ENCODE measurements at regions not wholly inside any gene's neighbourhood (a gene's known extent, or its start where the extent isn't known, plus 50 kb on each side); places are given as distances from the start of the nearest gene placed in this dataset.

DNA sequence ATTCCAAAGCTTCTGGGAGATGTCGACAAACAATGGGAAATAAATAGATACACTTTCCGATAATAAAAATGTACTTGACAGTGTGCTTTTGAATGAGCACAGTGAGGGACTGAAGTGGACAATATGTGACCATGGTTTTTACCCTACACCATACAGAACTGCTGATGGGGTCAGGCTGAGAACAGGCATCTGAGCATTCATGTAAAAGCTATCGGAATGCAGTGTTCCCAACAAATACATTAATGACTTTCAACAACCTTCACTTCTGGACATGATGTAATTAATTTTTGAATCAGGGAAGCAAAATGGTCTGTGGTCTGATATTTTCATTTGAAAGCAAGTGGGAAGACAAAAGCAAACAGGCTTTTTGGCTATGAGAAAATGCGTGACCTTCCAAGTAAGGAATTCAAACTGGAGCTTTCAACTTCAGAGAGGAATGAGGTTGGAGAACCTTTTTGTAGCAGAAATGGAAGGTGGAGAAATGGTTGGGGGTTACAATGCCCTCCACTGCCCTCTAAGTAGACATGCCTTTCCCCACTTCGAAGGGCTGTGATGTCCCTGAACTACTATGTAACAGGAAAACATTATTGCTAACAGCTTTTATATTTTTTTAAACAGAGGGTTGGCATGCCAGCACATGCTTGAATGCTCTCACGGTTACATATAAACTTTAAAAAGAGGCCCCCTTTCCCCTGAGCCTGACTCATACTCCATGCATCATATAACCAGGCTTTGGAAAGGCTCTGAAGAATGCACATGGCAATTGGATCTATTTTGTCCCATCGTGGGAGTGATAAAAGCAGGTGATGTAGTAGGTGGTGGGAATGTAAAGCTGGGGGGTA is 203.5 kb upstream of the CITED2 start:
- Histone ChIP-seq H3K4me3 (ENCODE audit: low read length) (no peak overlapping the region), H3K4me1 (ENCODE audit: control insufficient read depth, insufficient read depth, low read length) (peaks cover 24% of the 10 kb centered on the region), H3K27me3 (ENCODE audit: control insufficient read depth, insufficient read depth, low read length) (no peaks in the 10 kb centered on the region), H3K9me3 (replicated peaks; ENCODE audit: low read length) (no peaks in the 10 kb centered on the region), H3K4me2 (ENCODE audit: low read length) (peak overlapping the region; percentile 32), H3K36me3 (ENCODE audit: insufficient read depth, low read length) (no peaks in the 10 kb centered on the region), H3K9ac (ENCODE audit: low read depth, low read length) (peak overlapping the region; percentile 71)

- Histone ChIP-seq H3K4me2 (ENCODE audit: low read length) (peak overlapping the region; percentile 32), H3K9ac (ENCODE audit: low read depth, low read length) (peak overlapping the region; percentile 71), H3K36me3 (ENCODE audit: insufficient read depth, low read length) (no peaks in the 10 kb centered on the region), H3K4me3 (ENCODE audit: low read length) (no peak overlapping the region), H3K27me3 (ENCODE audit: control insufficient read depth, insufficient read depth, low read length) (no peaks in the 10 kb centered on the region), H3K9me3 (replicated peaks; ENCODE audit: low read length) (no peaks in the 10 kb centered on the region), H3K4me1 (ENCODE audit: control insufficient read depth, insufficient read depth, low read length) (peaks cover 21% of the 10 kb centered on the region)
Measured at GRCh38 chr6:139577124-139577762, 202.8 kb upstream of the CITED2 start.

DNA sequence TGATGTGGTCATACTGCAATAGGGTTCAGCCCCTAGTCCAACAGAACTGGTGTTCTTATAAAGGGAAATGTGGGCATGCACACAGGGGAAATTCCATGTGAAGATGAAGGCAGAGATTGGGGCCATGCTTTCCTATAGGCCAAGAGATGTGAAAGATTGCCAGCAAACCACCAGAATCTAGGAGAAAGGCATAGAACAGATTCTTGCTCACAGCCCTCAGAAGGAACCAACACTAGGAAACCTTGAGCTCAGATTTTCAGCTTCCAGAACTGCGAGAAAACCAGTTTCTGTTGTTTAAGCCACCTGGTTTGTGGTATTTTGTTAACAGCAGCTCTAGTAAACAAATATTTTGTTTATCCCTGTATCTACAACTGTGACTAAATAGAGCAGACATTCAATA is 197.6 kb upstream of the CITED2 start:
- H3K4me3 ChIP-seq (ENCODE audit: low read length): no peak overlapping the region
- H3K9me3 ChIP-seq (replicated peaks; ENCODE audit: low read length): no peaks in the 10 kb centered on the region
- no peaks in the 10 kb centered on the region for H3K36me3 ChIP-seq (ENCODE audit: insufficient read depth, low read length)
- H3K4me2 ChIP-seq (ENCODE audit: low read length): no peak overlapping the region
- H3K27me3 ChIP-seq (ENCODE audit: control insufficient read depth, insufficient read depth, low read length): no peaks in the 10 kb centered on the region
- H3K9ac ChIP-seq (ENCODE audit: low read depth, low read length): no peak overlapping the region
- peaks cover 35% of the 10 kb centered on the region for H3K4me1 ChIP-seq (ENCODE audit: control insufficient read depth, insufficient read depth, low read length)

DNA sequence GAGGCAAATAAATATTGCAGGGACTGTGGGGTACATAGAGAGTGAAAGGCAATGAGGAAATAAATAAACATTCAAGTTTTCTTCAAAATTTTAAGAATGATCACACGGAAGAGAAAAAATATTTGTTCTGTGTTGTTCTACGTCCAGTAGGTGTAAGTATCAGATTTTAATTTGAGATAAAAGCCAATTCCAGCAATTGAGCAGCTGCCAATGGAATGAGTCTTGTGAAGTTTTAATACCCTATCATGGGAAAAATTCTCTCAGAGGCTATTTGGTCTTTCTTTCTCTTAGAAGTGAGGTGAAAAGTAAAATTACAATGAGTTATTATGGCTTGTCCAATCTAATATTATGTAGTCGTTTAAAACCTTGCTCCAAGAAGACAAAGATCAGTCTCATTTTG is 195.7 kb upstream of the CITED2 start:
- Histone ChIP-seq H3K9me3 (replicated peaks; ENCODE audit: low read length) (no peaks in the 10 kb centered on the region), H3K4me1 (ENCODE audit: control insufficient read depth, insufficient read depth, low read length) (peaks cover 35% of the 10 kb centered on the region), H3K36me3 (ENCODE audit: insufficient read depth, low read length) (no peaks in the 10 kb centered on the region), H3K27me3 (ENCODE audit: control insufficient read depth, insufficient read depth, low read length) (no peaks in the 10 kb centered on the region), H3K9ac (ENCODE audit: low read depth, low read length) (peak overlapping the region; percentile 77), H3K4me3 (ENCODE audit: low read length) (peak overlapping the region; percentile 15), H3K4me2 (ENCODE audit: low read length) (peak overlapping the region; percentile 71)

- Histone ChIP-seq H3K9me3 (replicated peaks; ENCODE audit: low read length) (no peaks in the 10 kb centered on the region), H3K36me3 (ENCODE audit: insufficient read depth, low read length) (no peaks in the 10 kb centered on the region), H3K4me2 (ENCODE audit: low read length) (peak overlapping the region; percentile 71), H3K9ac (ENCODE audit: low read depth, low read length) (peak overlapping the region; percentile 77), H3K27me3 (ENCODE audit: control insufficient read depth, insufficient read depth, low read length) (no peaks in the 10 kb centered on the region), H3K4me3 (ENCODE audit: low read length) (peak overlapping the region; percentile 45), H3K4me1 (ENCODE audit: control insufficient read depth, insufficient read depth, low read length) (peaks cover 35% of the 10 kb centered on the region)
Measured at GRCh38 chr6:139569566-139569965, 195.1 kb upstream of the CITED2 start.

DNA sequence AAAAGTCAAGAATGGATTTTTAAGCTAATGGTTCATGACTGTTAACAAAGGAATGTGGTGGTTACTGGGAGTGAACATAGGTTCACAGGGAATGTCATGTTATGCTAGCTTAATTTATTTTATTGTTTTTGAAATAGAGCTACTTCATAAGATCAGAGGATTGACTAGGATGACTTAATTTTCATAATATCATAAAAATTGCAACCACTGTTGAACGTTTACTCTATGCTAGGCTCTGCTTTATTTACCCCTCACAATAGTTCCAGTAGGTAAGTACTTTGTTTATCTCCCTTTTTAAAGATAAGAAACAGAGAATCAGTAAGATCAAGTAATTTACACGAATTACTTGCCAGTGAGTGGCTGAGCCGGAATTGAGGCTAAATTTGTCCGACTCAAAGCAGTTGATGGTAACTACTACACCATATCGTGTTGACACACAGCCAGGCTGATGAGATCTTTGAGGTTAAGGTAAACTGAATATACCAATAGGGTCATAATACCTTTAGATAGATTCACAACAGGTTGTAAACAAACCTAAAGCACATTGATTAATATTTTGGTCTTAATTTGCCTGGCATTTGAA is 194.6 kb upstream of the CITED2 start:
- Histone ChIP-seq H3K9me3 (replicated peaks; ENCODE audit: low read length) (no peaks in the 10 kb centered on the region), H3K4me3 (ENCODE audit: low read length) (peak overlapping the region; percentile 45), H3K4me1 (ENCODE audit: control insufficient read depth, insufficient read depth, low read length) (peaks cover 35% of the 10 kb centered on the region), H3K27me3 (ENCODE audit: control insufficient read depth, insufficient read depth, low read length) (no peaks in the 10 kb centered on the region), H3K36me3 (ENCODE audit: insufficient read depth, low read length) (no peaks in the 10 kb centered on the region), H3K4me2 (ENCODE audit: low read length) (peak overlapping the region; percentile 71), H3K9ac (ENCODE audit: low read depth, low read length) (peak overlapping the region; percentile 77)

DNA sequence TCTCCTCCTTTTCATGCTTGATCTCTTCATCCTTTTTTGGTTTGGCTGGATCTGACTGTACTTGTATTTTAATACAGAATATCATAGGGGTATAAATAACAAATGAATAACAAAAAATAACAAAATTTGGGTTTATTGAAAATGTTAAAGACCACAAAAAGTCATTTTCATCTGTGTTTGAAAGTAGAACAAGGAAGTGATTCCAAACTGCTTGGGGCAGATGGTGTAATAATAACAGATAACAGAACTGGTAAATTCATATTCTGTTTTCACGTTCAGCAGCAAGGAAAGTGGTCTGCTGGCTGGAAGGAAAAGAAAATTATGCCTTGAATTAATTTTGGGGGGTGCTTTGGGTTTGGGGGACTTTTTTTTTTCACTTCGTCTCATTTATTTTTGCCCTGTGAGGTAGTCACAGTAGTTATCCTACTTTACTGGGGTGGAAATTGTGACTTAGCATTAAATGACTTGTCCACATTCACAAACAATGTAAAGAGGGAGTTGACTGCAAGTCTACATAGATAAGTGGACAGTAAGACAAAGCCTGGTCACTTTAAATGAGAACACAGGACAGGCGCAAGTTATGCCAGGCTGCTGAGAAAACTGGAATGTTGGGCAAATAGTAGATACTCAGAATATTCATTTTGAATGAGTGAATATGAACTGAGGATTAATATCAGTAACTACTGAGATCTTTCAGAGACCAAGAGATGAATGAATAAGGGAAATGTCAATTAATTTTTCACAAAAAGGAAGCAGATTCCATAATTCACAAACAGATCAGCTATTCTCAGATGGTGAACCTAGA is 193.9 kb upstream of the CITED2 start:
- no peaks in the 10 kb centered on the region for H3K36me3 ChIP-seq (ENCODE audit: insufficient read depth, low read length)
- no peak overlapping the region for H3K4me3 ChIP-seq (ENCODE audit: low read length)
- H3K9ac ChIP-seq (ENCODE audit: low read depth, low read length): peak overlapping the region; percentile 77
- peak overlapping the region; percentile 71 for H3K4me2 ChIP-seq (ENCODE audit: low read length)
- H3K27me3 ChIP-seq (ENCODE audit: control insufficient read depth, insufficient read depth, low read length): no peaks in the 10 kb centered on the region
- H3K4me1 ChIP-seq (ENCODE audit: control insufficient read depth, insufficient read depth, low read length): peaks cover 35% of the 10 kb centered on the region
- H3K9me3 ChIP-seq (replicated peaks; ENCODE audit: low read length): no peaks in the 10 kb centered on the region

GRCh38 chr6:139567095-139567494 is 192.6 kb upstream of the CITED2 start:
- H3K9ac ChIP-seq (ENCODE audit: low read depth, low read length): no peak overlapping the region
- H3K27me3 ChIP-seq (ENCODE audit: control insufficient read depth, insufficient read depth, low read length): no peaks in the 10 kb centered on the region
- no peak overlapping the region for H3K4me2 ChIP-seq (ENCODE audit: low read length)
- no peaks in the 10 kb centered on the region for H3K9me3 ChIP-seq (replicated peaks; ENCODE audit: low read length)
- peaks cover 35% of the 10 kb centered on the region for H3K4me1 ChIP-seq (ENCODE audit: control insufficient read depth, insufficient read depth, low read length)
- no peaks in the 10 kb centered on the region for H3K36me3 ChIP-seq (ENCODE audit: insufficient read depth, low read length)
- H3K4me3 ChIP-seq (ENCODE audit: low read length): no peak overlapping the region

DNA sequence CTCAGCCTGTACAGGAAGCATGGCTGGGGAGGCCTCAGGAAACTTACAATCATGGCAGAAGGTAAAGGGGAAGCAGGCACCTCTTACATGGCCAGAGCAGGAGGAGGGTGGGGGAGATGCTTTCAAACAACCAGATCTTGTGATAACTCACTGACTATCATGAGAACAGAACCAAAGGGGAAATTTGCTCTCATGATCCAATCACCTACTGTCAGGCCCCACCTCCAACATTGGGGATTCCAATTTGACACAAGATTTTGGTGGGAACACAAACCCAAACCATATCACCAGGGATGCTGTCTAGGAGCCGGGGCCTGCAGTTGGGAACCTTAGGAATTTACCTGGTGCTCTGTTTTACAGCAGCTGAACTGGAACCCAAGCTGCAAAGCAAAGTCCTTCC is 191.1 kb upstream of the CITED2 start:
- Histone ChIP-seq H3K4me1 (ENCODE audit: control insufficient read depth, insufficient read depth, low read length) (peaks cover 33% of the 10 kb centered on the region), H3K4me3 (ENCODE audit: low read length) (no peak overlapping the region), H3K9me3 (replicated peaks; ENCODE audit: low read length) (no peaks in the 10 kb centered on the region), H3K36me3 (ENCODE audit: insufficient read depth, low read length) (no peaks in the 10 kb centered on the region), H3K4me2 (ENCODE audit: low read length) (no peak overlapping the region), H3K27me3 (ENCODE audit: control insufficient read depth, insufficient read depth, low read length) (no peaks in the 10 kb centered on the region), H3K9ac (ENCODE audit: low read depth, low read length) (no peak overlapping the region)

DNA sequence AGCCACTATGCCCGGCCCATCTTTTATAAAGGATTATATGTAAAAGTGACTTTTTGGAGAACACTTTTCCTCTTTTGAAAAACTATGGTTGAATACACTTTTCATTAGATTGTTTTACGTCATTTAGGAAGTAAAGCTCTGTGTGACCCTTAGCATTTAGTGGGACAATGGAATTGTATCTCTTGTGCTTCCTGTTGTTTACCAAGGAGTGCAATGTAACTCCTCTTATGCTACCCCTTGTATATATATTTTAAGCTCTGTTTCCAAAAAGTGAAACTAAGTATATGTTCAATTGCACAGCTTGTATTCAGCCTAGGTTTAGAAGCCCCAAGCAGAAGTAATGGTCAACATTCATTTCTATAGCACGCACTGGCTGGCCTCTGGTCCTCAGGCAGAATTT is 183.1 kb upstream of the CITED2 start:
- H3K27me3 ChIP-seq (ENCODE audit: control insufficient read depth, insufficient read depth, low read length): no peaks in the 10 kb centered on the region

GRCh38 chr6:139556532-139556931 is 182.1 kb upstream of the CITED2 start:
- Histone ChIP-seq H3K27me3 (ENCODE audit: control insufficient read depth, insufficient read depth, low read length) (no peaks in the 10 kb centered on the region), H3K4me1 (ENCODE audit: control insufficient read depth, insufficient read depth, low read length) (peaks cover 3% of the 10 kb centered on the region), H3K9ac (ENCODE audit: low read depth, low read length) (no peak overlapping the region), H3K4me2 (ENCODE audit: low read length) (no peak overlapping the region), H3K36me3 (ENCODE audit: insufficient read depth, low read length) (no peaks in the 10 kb centered on the region), H3K9me3 (replicated peaks; ENCODE audit: low read length) (no peaks in the 10 kb centered on the region), H3K4me3 (ENCODE audit: low read length) (no peak overlapping the region)

More for the DNA sequence above, 183.1 kb upstream of the CITED2 start:
- Histone ChIP-seq H3K4me3 (ENCODE audit: low read length) (no peak overlapping the region), H3K36me3 (ENCODE audit: insufficient read depth, low read length) (no peaks in the 10 kb centered on the region), H3K4me1 (ENCODE audit: control insufficient read depth, insufficient read depth, low read length) (peaks cover 3% of the 10 kb centered on the region), H3K4me2 (ENCODE audit: low read length) (no peak overlapping the region), H3K9ac (ENCODE audit: low read depth, low read length) (no peak overlapping the region), H3K9me3 (replicated peaks; ENCODE audit: low read length) (no peaks in the 10 kb centered on the region)

Data from skeletal muscle satellite cell (primary cell).